ENCODE measurements at regions not wholly inside any gene's neighbourhood (a gene's known extent, or its start where the extent isn't known, plus 50 kb on each side); places are given as distances from the start of the nearest gene placed in this dataset.

GRCh38 chr3:106906074-106906473 lies 471.2 kb upstream of the CCDC54 start:
- Mint-ChIP-seq H3K9me3 (ENCODE audit: unreplicated experiment) (no peaks in the 10 kb centered on the region), H3K4me1 (ENCODE audit: low read depth, unreplicated experiment) (no peaks in the 10 kb centered on the region), H3K36me3 (ENCODE audit: unreplicated experiment) (peaks cover 6% of the 10 kb centered on the region), H3K27me3 (ENCODE audit: unreplicated experiment) (no peaks in the 10 kb centered on the region), H3K4me3 (ENCODE audit: unreplicated experiment) (no peak overlapping the region), H3K27ac (ENCODE audit: unreplicated experiment) (no peak overlapping the region)
- DNase-seq = no peak
- TF ChIP-seq, protein P1, sequence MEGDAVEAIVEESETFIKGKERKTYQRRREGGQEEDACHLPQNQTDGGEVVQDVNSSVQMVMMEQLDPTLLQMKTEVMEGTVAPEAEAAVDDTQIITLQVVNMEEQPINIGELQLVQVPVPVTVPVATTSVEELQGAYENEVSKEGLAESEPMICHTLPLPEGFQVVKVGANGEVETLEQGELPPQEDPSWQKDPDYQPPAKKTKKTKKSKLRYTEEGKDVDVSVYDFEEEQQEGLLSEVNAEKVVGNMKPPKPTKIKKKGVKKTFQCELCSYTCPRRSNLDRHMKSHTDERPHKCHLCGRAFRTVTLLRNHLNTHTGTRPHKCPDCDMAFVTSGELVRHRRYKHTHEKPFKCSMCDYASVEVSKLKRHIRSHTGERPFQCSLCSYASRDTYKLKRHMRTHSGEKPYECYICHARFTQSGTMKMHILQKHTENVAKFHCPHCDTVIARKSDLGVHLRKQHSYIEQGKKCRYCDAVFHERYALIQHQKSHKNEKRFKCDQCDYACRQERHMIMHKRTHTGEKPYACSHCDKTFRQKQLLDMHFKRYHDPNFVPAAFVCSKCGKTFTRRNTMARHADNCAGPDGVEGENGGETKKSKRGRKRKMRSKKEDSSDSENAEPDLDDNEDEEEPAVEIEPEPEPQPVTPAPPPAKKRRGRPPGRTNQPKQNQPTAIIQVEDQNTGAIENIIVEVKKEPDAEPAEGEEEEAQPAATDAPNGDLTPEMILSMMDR (IDR thresholded peaks at IDR 0.05; ENCODE audit: partially characterized antibody, unreplicated experiment) = no peak

- peaks cover 6% of the 10 kb centered on the region for H3K36me3 Mint-ChIP-seq (ENCODE audit: unreplicated experiment)
- no peak overlapping the region for H3K27ac Mint-ChIP-seq (ENCODE audit: unreplicated experiment)
- no peak overlapping the region for H3K4me3 Mint-ChIP-seq (ENCODE audit: unreplicated experiment)
- DNase-seq = no peak
- no peaks in the 10 kb centered on the region for H3K27me3 Mint-ChIP-seq (ENCODE audit: unreplicated experiment)
- H3K4me1 Mint-ChIP-seq (ENCODE audit: low read depth, unreplicated experiment) = peaks cover 3% of the 10 kb centered on the region
- no peaks in the 10 kb centered on the region for H3K9me3 Mint-ChIP-seq (ENCODE audit: unreplicated experiment)
- TF ChIP-seq, protein P1 (IDR thresholded peaks at IDR 0.05; ENCODE audit: partially characterized antibody, unreplicated experiment) = no peak
Observed at GRCh38 chr3:106908181-106908938, 468.9 kb upstream of the CCDC54 start.

DNA sequence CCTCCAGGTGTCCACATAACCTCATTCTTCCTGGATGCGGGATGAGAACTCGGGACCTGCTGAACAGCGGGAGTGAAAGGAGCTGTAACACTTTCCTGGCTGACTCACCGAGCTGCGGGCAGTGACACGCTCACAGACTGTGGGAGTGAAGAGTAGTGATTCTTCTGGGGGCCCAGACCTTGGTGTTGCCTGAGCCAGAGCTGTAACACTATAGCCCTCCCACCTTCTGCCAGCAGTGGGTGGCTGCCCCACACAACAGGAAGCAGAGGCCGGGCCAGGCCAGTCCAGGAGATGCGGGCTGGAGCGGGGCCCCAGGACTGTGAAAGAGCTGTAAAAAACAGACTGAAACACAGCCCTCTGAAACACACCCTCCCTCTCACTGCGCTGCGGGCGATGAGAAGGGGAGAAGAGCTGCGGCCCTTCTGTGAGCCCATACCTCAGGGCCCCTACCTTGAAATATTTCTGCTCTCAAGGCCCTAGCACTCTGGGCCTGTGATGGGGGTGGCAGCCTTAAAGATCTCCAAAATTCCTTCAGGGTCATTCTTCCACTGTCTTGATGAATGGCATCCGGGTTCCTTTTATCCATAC lies 464.0 kb upstream of the CCDC54 start:
- H3K27me3 Mint-ChIP-seq (ENCODE audit: unreplicated experiment) = no peaks in the 10 kb centered on the region
- H3K4me3 Mint-ChIP-seq (ENCODE audit: unreplicated experiment) = no peak overlapping the region
- H3K36me3 Mint-ChIP-seq (ENCODE audit: unreplicated experiment) = peaks cover 6% of the 10 kb centered on the region
- H3K27ac Mint-ChIP-seq (ENCODE audit: unreplicated experiment) = peak overlapping the region; percentile 50
- H3K4me1 Mint-ChIP-seq (ENCODE audit: low read depth, unreplicated experiment) = peaks cover 18% of the 10 kb centered on the region
- H3K9me3 Mint-ChIP-seq (ENCODE audit: unreplicated experiment) = peaks cover 3% of the 10 kb centered on the region
- TF ChIP-seq, protein P1 (IDR thresholded peaks at IDR 0.05; ENCODE audit: partially characterized antibody, unreplicated experiment) = no peak
- DNase-seq = peak; percentile 32

DNA sequence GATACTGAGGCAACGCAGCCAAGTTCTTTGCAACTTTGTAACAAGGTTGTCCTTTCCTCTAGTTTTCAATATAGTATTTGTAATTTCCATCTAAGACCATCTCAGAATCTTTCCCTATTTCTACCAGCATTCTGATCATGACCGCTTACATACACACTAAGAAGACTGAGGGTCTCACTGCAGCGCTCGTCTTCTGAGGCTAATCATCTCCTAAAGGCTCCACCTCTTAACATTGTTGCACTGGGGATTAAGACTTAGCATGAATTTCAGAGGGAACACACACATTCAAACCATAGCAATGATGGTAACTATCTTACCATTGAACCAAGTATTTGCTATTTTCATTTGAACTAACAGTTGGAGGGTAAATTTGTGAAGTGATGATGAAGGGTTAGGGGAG lies 463.3 kb upstream of the CCDC54 start:
- Mint-ChIP-seq H3K9me3 (ENCODE audit: unreplicated experiment) (peaks cover 3% of the 10 kb centered on the region), H3K4me3 (ENCODE audit: unreplicated experiment) (no peak overlapping the region), H3K36me3 (ENCODE audit: unreplicated experiment) (peaks cover 5% of the 10 kb centered on the region), H3K27me3 (ENCODE audit: unreplicated experiment) (no peaks in the 10 kb centered on the region), H3K27ac (ENCODE audit: unreplicated experiment) (peak overlapping the region; percentile 50), H3K4me1 (ENCODE audit: low read depth, unreplicated experiment) (peaks cover 18% of the 10 kb centered on the region)
- no peak for DNase-seq
- TF ChIP-seq, protein P1 (IDR thresholded peaks at IDR 0.05; ENCODE audit: partially characterized antibody, unreplicated experiment) = no peak

DNA sequence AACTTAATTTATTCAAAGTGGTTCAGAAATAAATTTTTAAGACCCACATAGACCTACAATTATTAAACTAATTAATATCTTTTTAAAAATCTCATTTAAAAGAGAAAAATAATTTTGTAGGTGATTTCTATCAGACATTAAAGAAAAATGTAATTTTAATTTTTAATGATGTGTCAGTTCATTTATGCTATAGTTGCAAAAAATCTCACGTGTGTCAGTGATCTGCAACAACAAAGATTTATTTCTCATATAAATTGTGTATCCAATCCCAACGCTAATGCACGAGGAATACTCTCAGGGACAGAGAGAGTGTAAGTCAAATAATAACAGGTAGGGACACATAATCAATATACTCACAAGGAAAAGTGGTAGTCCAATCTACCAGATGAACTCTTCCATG lies 456.6 kb upstream of the CCDC54 start:
- H3K36me3 Mint-ChIP-seq (ENCODE audit: unreplicated experiment) = no peaks in the 10 kb centered on the region
- no peaks in the 10 kb centered on the region for H3K4me1 Mint-ChIP-seq (ENCODE audit: low read depth, unreplicated experiment)
- H3K27me3 Mint-ChIP-seq (ENCODE audit: unreplicated experiment) = no peaks in the 10 kb centered on the region
- H3K9me3 Mint-ChIP-seq (ENCODE audit: unreplicated experiment) = no peaks in the 10 kb centered on the region
- no peak overlapping the region for H3K4me3 Mint-ChIP-seq (ENCODE audit: unreplicated experiment)
- TF ChIP-seq, protein P1 (IDR thresholded peaks at IDR 0.05; ENCODE audit: partially characterized antibody, unreplicated experiment) = no peak
- H3K27ac Mint-ChIP-seq (ENCODE audit: unreplicated experiment) = no peak overlapping the region
- DNase-seq = no peak

Data from glutamatergic neuron (in vitro differentiated cells).